ENCODE measurements at regions not wholly inside any gene's neighbourhood (a gene's known extent, or its start where the extent isn't known, plus 50 kb on each side); places are given as distances from the start of the nearest gene placed in this dataset.

DNA sequence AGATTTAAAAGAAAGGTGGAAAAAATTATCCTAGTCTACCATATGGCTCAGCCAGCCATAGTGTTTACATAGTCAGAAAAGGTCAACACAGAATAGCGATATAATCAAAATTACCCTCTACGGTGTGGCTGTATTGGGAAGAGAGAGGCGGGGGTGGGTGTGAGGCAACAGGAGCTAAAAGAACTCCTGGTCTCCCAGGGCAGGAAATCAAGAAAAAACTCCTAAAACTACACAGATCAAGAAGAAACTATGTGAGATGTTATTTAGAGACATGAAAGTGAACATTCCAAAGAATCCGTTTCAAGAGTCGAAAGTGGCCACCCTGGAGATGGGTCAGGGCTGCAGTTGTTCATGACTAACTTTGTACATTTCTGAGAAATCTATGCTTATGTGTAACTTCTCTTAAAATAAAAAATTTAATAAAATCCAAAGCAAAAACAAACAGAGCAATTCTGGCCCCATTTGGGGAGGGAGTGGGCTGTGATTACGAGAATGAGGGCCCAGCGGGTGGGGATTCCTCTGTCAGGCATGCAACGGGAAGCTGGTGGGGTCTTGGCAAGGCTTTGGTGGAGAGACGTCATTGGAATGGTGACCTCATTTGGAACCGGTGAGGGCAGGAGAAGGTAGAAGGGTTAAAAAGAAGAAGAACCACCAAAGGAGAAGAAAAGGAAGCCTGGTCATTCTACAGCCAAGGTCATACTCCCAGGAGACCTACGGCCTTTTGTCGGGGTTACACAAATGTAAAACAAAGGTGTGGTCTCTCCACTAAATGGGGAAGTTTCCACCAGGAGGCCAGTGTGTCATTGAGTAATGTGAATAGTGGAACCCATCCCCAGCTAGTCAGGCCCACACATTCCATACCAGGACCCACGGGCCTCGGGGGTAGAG is 71.2 kb upstream of the DUSP5 start:
- DNase-seq, result peak in 1 of 2 experiments; percentile 63
- H3K36me3 Mint-ChIP-seq (ENCODE audit: insufficient read depth, unreplicated experiment), result no peaks in the 10 kb centered on the region
- H3K4me1 Mint-ChIP-seq (ENCODE audit: low read depth, unreplicated experiment), result peaks cover 10% of the 10 kb centered on the region
- no peak overlapping the region for H3K4me3 Mint-ChIP-seq (ENCODE audit: unreplicated experiment)
- no peaks in the 10 kb centered on the region for H3K36me3 ChIP-seq (ENCODE audit: control insufficient read depth, insufficient read depth, low read length)
- no TSS peak for BruUV-seq (replicated peaks)
- H3K27me3 Mint-ChIP-seq (ENCODE audit: insufficient read depth, unreplicated experiment), result no peaks in the 10 kb centered on the region
- H3K4me1 ChIP-seq, result peaks cover 14% of the 10 kb centered on the region
- ChIA-PET CTCF (no interaction called here), POLR2A (no interaction called here)
- no peaks in the 10 kb centered on the region; the same call in 1 of the 2 replicates for H3K9me3 ChIP-seq
- H3K9me3 Mint-ChIP-seq (ENCODE audit: unreplicated experiment), result no peaks in the 10 kb centered on the region
- intact Hi-C loops (cut with micrococcal nuclease; ENCODE audit: unreplicated experiment), result no loop called here
- H3K4me3 ChIP-seq (ENCODE audit: low read depth, low read length), result no peak overlapping the region
- H3K27me3 ChIP-seq (replicated peaks; ENCODE audit: control insufficient read depth, insufficient read depth, low read length), result no peaks in the 10 kb centered on the region
- peak overlapping the region; percentile 34 for H3K27ac Mint-ChIP-seq (ENCODE audit: unreplicated experiment)
- TF ChIP-seq, protein P1, sequence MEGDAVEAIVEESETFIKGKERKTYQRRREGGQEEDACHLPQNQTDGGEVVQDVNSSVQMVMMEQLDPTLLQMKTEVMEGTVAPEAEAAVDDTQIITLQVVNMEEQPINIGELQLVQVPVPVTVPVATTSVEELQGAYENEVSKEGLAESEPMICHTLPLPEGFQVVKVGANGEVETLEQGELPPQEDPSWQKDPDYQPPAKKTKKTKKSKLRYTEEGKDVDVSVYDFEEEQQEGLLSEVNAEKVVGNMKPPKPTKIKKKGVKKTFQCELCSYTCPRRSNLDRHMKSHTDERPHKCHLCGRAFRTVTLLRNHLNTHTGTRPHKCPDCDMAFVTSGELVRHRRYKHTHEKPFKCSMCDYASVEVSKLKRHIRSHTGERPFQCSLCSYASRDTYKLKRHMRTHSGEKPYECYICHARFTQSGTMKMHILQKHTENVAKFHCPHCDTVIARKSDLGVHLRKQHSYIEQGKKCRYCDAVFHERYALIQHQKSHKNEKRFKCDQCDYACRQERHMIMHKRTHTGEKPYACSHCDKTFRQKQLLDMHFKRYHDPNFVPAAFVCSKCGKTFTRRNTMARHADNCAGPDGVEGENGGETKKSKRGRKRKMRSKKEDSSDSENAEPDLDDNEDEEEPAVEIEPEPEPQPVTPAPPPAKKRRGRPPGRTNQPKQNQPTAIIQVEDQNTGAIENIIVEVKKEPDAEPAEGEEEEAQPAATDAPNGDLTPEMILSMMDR (IDR thresholded peaks at IDR 0.05; ENCODE audit: insufficient read depth in 1 of 2, low read depth in 1 of 2, low read length in 1 of 2, severe bottlenecking in 1 of 2, unreplicated experiment in 1 of 2), result no peak

DNA sequence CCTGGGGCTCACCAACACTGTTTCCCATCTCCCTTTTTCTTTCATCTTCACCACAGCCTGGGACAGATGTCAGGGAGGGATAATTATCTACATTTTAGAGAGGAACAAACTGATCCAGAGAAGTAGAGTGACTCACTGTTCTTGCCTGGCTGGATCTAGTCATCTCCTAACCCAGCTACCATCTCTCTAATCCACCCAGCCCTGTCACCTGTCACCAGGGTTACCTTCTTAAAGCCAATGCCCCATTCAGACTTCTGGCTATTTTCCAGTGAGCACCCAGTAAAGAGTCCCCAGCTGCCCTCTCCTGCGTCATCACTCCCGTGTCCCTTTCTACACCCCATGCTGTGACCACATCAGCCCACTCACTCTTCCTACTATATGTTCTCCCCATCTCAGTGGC is 68.4 kb upstream of the DUSP5 start:
- no peaks in the 10 kb centered on the region for H3K27me3 ChIP-seq (replicated peaks; ENCODE audit: control insufficient read depth, insufficient read depth, low read length)
- ChIA-PET CTCF (no interaction called here), POLR2A (interaction anchor here (0.9 kb wide), 1 partner anchor 18 kb away, joined by 3 read pairs; no protein-coding TSS in a partner anchor)
- Mint-ChIP-seq H3K4me3 (ENCODE audit: unreplicated experiment) (no peak overlapping the region), H3K4me1 (ENCODE audit: low read depth, unreplicated experiment) (peaks cover 10% of the 10 kb centered on the region), H3K9me3 (ENCODE audit: unreplicated experiment) (no peaks in the 10 kb centered on the region), H3K27me3 (ENCODE audit: insufficient read depth, unreplicated experiment) (no peaks in the 10 kb centered on the region), H3K27ac (ENCODE audit: unreplicated experiment) (peak overlapping the region; percentile 13), H3K36me3 (ENCODE audit: insufficient read depth, unreplicated experiment) (no peaks in the 10 kb centered on the region)
- H3K36me3 ChIP-seq (ENCODE audit: control insufficient read depth, insufficient read depth, low read length), result no peaks in the 10 kb centered on the region
- no peaks in the 10 kb centered on the region; the same call in 1 of the 2 replicates for H3K9me3 ChIP-seq
- TF ChIP-seq, protein P1 (IDR thresholded peaks at IDR 0.05; ENCODE audit: insufficient read depth in 1 of 2, low read depth in 1 of 2, low read length in 1 of 2, severe bottlenecking in 1 of 2, unreplicated experiment in 1 of 2), result no peak
- BruUV-seq (replicated peaks), result no TSS peak
- no peak for DNase-seq
- peaks cover 14% of the 10 kb centered on the region for H3K4me1 ChIP-seq
- no peak overlapping the region for H3K4me3 ChIP-seq (ENCODE audit: low read depth, low read length)
- intact Hi-C loops (cut with micrococcal nuclease; ENCODE audit: unreplicated experiment), result no loop called here

DNA sequence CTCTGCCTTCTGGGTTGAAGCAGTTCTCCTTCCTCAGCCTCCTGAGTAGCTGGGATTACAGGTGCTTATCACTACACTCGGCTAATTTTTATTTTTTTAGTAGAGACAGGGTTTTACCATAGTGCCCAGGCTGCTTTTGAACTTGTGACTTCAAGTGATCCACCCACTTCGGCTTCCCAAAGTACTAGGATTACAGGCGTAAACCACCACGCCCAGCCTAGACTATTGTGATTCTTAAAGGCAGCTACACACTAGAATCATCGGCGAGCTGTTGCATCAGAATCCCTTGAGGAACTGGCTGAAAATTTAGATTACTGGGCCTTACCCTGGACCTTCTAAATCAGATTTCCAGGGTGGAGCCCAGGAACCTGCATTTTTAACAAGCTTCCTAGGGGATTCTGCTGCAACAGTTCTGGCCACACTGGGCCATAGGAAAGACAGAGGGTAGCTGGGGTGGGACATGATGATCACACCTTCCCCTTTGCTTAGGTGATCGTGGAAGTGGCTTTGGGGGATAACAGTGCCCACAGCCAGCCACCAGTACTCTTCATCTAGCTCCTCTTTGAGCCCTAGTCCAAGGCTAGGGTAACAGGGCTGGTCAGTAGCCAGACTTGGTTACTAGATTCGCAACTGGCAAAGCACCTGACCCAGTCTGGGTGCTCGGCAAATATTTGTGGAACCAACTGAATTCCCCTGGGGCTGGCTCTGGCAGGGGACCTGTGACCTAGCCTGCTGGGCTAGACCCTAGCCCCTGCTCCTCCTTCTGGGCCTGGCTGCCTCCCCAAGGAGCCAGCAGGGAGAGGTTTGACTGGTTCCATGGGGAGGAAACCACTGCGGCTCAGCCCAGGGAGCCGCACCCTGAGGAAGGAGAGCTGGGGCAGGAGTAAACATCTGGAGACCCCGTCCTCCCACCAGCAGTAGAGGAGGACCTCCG is 67.1 kb upstream of the DUSP5 start:
- Histone ChIP-seq H3K27me3 (replicated peaks; ENCODE audit: control insufficient read depth, insufficient read depth, low read length) (no peaks in the 10 kb centered on the region), H3K4me3 (ENCODE audit: low read depth, low read length) (no peak overlapping the region), H3K4me1 (peaks cover 14% of the 10 kb centered on the region), H3K36me3 (ENCODE audit: control insufficient read depth, insufficient read depth, low read length) (no peaks in the 10 kb centered on the region), H3K9me3 (no peaks in the 10 kb centered on the region; the same call in 1 of the 2 replicates)
- DNase-seq, result peak in 1 of 2 experiments; percentile 13
- Mint-ChIP-seq H3K27ac (ENCODE audit: unreplicated experiment) (no peak overlapping the region), H3K4me1 (ENCODE audit: low read depth, unreplicated experiment) (peaks cover 10% of the 10 kb centered on the region), H3K27me3 (ENCODE audit: insufficient read depth, unreplicated experiment) (no peaks in the 10 kb centered on the region), H3K9me3 (ENCODE audit: unreplicated experiment) (no peaks in the 10 kb centered on the region), H3K36me3 (ENCODE audit: insufficient read depth, unreplicated experiment) (no peaks in the 10 kb centered on the region), H3K4me3 (ENCODE audit: unreplicated experiment) (no peak overlapping the region)
- no TSS peak for BruUV-seq (replicated peaks)
- POLR2A ChIA-PET, result interaction anchor here (0.5 kb wide), 1 partner anchor 25 kb away, joined by 3 read pairs; no protein-coding TSS in a partner anchor
- intact Hi-C loops (cut with micrococcal nuclease; ENCODE audit: unreplicated experiment), result no loop called here
- CTCF ChIA-PET, result interaction anchor here (0.6 kb wide), 1 partner anchor 53 kb away, joined by 3 read pairs; no protein-coding TSS in a partner anchor
- TF ChIP-seq, protein P1 (IDR thresholded peaks at IDR 0.05; ENCODE audit: insufficient read depth in 1 of 2, low read depth in 1 of 2, low read length in 1 of 2, severe bottlenecking in 1 of 2, unreplicated experiment in 1 of 2), result no peak

Data from Caco-2 (cell line).